GM12875 (cell line): ENCODE measurements at regions not wholly inside any gene's neighbourhood (a gene's known extent, or its start where the extent isn't known, plus 50 kb on each side); places are given as distances from the start of the nearest gene placed in this dataset.

ENCODE experiments used
- H3K4me3 ChIP-seq: one replicate; pipeline ENCODE4 v1.5.1; 2011; ENCODE audit warnings: low read depth, low read length, control low read depth
- TF ChIP-seq, protein P1 (sequence below): IDR thresholded peaks from 2 replicates; pipeline ENCODE4 v1.5.1; 2011; ENCODE audit warnings: low read depth, mild to moderate bottlenecking, control low read depth, inconsistent platforms, low read length, moderate library complexity, borderline replicate concordance; ENCODE audit not compliant: insufficient read depth

GRCh38 chrX:20437683-20438082 is 171.0 kb upstream of the RPS6KA3 start:
- H3K4me3 ChIP-seq, result no peak overlapping the region
- TF ChIP-seq, protein P1, sequence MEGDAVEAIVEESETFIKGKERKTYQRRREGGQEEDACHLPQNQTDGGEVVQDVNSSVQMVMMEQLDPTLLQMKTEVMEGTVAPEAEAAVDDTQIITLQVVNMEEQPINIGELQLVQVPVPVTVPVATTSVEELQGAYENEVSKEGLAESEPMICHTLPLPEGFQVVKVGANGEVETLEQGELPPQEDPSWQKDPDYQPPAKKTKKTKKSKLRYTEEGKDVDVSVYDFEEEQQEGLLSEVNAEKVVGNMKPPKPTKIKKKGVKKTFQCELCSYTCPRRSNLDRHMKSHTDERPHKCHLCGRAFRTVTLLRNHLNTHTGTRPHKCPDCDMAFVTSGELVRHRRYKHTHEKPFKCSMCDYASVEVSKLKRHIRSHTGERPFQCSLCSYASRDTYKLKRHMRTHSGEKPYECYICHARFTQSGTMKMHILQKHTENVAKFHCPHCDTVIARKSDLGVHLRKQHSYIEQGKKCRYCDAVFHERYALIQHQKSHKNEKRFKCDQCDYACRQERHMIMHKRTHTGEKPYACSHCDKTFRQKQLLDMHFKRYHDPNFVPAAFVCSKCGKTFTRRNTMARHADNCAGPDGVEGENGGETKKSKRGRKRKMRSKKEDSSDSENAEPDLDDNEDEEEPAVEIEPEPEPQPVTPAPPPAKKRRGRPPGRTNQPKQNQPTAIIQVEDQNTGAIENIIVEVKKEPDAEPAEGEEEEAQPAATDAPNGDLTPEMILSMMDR, result no peak

DNA sequence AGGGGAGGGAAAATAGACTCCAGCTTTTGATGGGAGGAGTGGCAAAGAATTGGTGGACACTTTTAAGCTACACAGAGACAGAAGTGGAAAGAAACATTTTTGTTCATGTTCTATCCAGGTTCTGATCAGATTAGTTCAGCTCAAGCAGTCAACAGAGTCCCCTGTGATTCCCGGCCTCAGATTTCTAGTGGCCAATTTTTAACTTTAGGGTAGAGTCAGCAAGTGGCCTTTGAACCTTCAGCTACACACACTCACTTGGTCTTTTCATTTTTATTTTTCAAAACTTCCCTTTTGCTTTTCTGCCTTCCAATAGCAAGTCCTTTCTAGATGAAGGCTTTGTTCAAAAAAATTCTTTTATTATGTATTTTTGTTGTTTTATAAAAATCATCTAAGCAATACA is 169.2 kb upstream of the RPS6KA3 start:
- H3K4me3 ChIP-seq, result no peak overlapping the region
- TF ChIP-seq, protein P1, result no peak

DNA sequence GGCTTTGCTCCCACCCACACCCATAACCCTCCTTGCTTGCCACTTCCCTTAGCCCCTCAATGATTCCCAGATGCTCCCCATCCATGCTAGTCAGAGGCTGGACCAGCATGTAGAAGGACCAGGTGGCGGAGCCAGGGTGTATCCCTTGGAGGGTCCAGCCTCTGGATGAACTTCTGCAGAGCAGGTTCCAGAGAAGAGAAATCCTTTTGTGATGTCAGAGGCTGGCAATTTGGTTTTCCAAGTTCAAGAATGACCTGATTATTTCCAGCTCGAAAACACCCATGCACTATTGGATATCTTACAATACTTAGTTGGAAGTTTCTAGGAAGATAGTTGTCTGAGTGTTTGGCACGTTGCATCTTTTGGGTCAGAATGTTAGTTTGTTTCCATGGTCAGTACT is 168.3 kb upstream of the RPS6KA3 start:
- TF ChIP-seq, protein P1, result no peak
- H3K4me3 ChIP-seq, result no peak overlapping the region

GRCh38 chrX:20433388-20433775 is 166.7 kb upstream of the RPS6KA3 start:
- TF ChIP-seq, protein P1, result no peak
- H3K4me3 ChIP-seq, result no peak overlapping the region

- TF ChIP-seq, protein P1, result no peak
- no peak overlapping the region for H3K4me3 ChIP-seq
Measured at GRCh38 chrX:20432746-20433387, 166.2 kb upstream of the RPS6KA3 start.

DNA sequence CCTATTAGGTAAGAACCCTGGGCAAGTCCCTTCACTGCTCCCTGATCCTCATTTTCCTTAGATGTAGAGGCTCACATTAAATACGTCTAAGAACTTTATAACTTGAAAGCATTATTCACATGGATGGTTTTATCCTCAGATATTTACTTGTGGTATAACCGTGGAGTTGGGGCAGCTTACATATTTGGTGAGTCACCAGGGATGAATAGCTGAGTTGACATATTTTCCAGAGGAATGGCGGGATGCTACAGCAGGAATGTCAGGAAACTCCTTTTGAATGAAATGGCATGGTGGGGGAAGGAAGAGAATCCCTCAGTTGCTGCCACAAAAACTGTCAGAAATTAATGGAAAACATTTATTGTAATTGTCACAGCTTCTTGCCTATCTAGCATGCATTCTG is 165.3 kb upstream of the RPS6KA3 start:
- TF ChIP-seq, protein P1, result no peak
- no peak overlapping the region for H3K4me3 ChIP-seq

DNA sequence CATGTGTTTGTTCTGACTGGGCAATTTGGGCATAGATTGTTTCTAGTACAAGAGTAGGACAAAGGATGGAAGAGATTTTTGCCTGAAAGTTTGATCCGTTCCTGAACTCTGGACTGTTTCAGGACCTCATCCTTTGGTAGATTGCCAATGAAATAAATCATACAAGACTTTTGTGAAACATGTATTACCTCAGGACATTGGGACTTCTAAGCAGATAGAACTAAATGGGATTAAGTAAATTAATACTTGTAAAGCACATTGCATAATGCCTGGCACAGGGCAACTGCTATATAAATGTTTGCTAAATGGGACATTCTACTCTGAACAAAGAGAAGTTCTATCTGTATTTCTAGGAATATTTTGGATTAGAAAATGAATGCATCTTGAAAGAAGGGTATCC is 164.8 kb upstream of the RPS6KA3 start:
- TF ChIP-seq, protein P1, result no peak
- H3K4me3 ChIP-seq, result no peak overlapping the region
